Fibroblast of pulmonary artery (primary cell): ENCODE measurements at regions not wholly inside any gene's neighbourhood (a gene's known extent, or its start where the extent isn't known, plus 50 kb on each side); places are given as distances from the start of the nearest gene placed in this dataset.

ENCODE experiments used
- DNase-seq: peaks from one replicate; pipeline ENCODE4 v3.0.0-alpha.2; 2010; ENCODE audit warnings: low read depth
- H3K4me3 ChIP-seq: replicated peaks from 2 replicates; pipeline ENCODE4 v1.5.1; 2011; ENCODE audit warnings: low read depth, mild to moderate bottlenecking, control low read depth, low read length, moderate library complexity
- CTCF ChIP-seq: IDR thresholded peaks from 2 replicates; pipeline ENCODE4 v1.5.1; 2011; ENCODE audit warnings: mild to moderate bottlenecking, control low read depth, low read length, inconsistent platforms; ENCODE audit errors: missing control alignments

- H3K4me3 ChIP-seq: no peak overlapping the region
- TF ChIP-seq CTCF: no peak
- no peak for DNase-seq
These were observed 437.6 kb upstream of the ZMIZ1 start for GRCh38 chr10:78630944-78631838.

- no peak for TF ChIP-seq CTCF
- H3K4me3 ChIP-seq: no peak overlapping the region
- DNase-seq: peak; percentile 13
These were observed 434.4 kb upstream of the ZMIZ1 start for GRCh38 chr10:78634389-78634815.

- TF ChIP-seq CTCF: no peak
- peak; percentile 32 for DNase-seq
- H3K4me3 ChIP-seq: no peak overlapping the region
These were observed 433.9 kb upstream of the ZMIZ1 start for GRCh38 chr10:78634835-78635234.

- DNase-seq: no peak
- no peak for TF ChIP-seq CTCF
- no peak overlapping the region for H3K4me3 ChIP-seq
These were observed 429.1 kb upstream of the ZMIZ1 start for GRCh38 chr10:78639629-78640028.

GRCh38 chr10:78640796-78641636 lies 427.8 kb upstream of the ZMIZ1 start:
- TF ChIP-seq CTCF: no peak
- H3K4me3 ChIP-seq: no peak overlapping the region

GRCh38 chr10:78641693-78642092 lies 427.1 kb upstream of the ZMIZ1 start:
- no peak for DNase-seq
- TF ChIP-seq CTCF: no peak
- H3K4me3 ChIP-seq: no peak overlapping the region

More at GRCh38 chr10:78640796-78641636, 427.8 kb upstream of the ZMIZ1 start:
- DNase-seq: no peak
